GM19025 (cell line): ENCODE measurements at regions not wholly inside any gene's neighbourhood (a gene's known extent, or its start where the extent isn't known, plus 50 kb on each side); places are given as distances from the start of the nearest gene placed in this dataset.

ENCODE experiments used
- ATAC-seq: cut with Tn5 transposase; IDR thresholded peaks from one replicate; pipeline ENCODE4 v1.9.1; 2021; ENCODE audit warnings: mild to moderate bottlenecking, low read depth, moderate library complexity; ENCODE audit not compliant: unreplicated experiment

GRCh38 chr1:163406772-163407171, 85.0 kb downstream of the NUF2 start:
- ATAC-seq = no peak

DNA sequence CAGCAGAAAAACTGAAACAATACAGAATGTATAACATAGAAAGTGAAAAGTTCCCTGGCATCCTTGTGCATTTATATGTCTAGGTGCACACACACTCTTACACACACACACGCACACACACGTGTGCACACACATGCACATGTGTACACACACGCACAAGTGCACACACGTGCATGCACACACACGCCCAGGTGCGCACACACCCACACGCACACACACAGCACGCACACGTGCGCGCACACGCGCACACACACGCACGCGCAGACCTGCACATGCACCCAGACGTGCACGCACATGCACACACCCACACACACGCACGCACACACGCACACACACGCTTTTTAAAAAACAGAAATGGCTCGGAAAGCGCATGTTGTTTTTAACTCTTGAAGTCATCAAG, 86.5 kb downstream of the NUF2 start:
- ATAC-seq = no peak

- no peak for ATAC-seq
Observed at GRCh38 chr1:163410073-163410999, 88.6 kb downstream of the NUF2 start.

DNA sequence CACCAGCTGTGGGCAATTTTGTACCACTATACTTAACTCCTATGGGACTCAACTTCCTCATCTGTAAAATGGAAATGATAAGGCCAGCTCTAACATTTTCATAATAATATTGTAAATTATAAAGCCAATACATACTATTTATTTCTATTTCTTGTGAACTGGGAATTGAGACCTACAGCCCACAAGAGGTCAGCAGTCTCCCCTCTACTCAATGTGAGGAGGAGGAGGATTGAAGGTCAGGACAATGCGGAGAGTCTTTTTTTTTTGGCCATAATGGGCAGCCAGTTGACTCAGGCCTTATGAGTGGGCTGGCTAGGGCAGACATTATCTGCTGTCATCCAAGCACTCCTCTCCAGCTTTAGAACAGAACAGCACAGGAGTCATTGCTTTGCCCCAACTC, 90.5 kb downstream of the NUF2 start:
- no peak for ATAC-seq

GRCh38 chr1:163414778-163415177, 93.0 kb downstream of the NUF2 start:
- ATAC-seq = peak; percentile 90

DNA sequence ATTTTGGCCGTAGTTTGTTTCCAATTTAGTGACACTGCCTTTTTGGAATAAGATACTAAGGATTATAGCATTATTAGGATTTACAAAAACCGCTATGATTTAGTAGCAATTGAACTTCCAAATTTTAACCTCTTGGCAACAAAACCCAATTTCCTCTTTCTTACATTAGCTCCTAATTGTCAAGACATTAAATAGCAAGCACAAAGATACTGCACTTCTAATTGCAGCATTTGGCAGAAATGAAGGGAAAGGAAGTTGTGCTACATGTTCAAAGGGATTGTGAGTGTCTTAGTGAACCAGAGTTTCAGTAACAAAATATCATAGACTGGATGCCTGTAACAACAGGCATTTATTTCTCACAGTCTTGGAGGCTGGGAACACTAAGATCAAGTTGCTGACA, 99.9 kb downstream of the NUF2 start:
- ATAC-seq = no peak

- no peak for ATAC-seq
Observed at GRCh38 chr1:163422738-163423404, 101.1 kb downstream of the NUF2 start.

GRCh38 chr1:163426505-163427251, 104.9 kb downstream of the NUF2 start:
- no peak for ATAC-seq

- no peak for ATAC-seq
Observed at GRCh38 chr1:163427279-163427678, 105.5 kb downstream of the NUF2 start.

DNA sequence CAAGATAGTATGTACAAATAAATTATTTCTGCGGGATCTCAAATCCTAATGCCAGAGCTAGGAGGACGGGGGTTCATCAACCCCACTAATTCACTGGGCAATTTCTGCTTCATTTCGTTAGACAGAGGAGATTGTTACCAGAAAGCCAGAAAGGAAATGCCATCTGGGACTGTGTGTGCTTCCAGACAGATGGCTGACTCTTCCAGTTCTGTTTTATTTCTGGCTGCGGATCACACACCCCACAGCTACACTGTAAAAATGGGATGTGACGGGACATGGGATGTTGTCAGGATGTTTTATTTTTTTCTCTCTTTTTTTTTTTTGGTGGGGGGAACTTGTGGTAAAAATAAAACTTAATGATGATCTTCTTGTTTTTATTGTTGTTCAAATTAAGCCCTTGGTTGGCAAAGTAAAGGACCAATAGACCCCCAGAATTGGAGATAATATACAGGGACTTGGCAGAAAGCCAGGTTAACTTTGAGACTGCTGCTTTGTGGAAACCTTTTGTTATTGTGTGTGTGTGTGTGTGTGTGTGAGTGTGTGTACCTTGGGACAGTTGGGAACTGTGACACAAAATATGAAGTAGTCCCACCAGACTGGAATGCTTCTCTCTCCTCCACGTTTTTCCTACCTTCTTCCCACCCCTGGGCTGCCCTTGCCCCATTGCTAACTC, 114.5 kb downstream of the NUF2 start:
- ATAC-seq = no peak

DNA sequence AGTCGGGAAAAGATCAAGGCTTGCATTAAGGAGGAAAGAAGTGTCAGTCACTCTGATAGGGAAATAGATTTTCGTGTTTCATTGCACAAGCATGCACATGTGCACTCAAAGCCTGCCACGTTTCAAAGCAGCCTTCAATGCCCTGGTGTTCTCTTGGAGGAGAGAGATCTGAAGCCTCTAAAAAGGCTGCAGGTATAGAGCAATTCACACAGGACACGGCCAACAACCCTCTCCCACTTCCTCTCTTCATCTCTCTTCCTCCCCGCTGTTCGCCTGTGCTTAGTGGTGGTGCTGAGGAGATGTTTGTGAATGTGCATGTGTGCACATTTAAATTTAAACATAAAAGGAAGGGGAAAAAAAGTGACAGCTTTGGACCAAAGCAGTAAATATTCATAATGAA, 117.7 kb downstream of the NUF2 start:
- no peak for ATAC-seq

DNA sequence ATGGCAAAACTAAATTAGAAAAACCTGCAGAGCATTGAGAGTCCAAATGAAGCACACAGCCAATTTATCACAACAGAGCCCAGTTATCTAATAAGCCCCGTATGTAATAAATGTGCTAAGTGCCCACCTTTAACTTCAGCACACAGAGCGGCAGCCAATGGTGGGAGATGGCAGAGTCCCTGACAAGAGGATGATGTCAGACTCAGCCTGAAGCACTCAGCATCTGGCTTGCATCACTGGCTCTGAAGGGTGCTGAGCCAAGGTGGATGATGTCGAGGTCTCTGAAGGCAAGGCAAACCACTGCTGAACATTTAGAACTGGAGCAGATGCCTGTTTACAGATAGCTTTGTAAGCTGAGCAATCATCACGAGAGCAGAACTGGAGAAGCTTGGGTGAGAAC, 118.3 kb downstream of the NUF2 start:
- no peak for ATAC-seq

- ATAC-seq = no peak
Observed at GRCh38 chr1:163442231-163442879, 120.6 kb downstream of the NUF2 start.

DNA sequence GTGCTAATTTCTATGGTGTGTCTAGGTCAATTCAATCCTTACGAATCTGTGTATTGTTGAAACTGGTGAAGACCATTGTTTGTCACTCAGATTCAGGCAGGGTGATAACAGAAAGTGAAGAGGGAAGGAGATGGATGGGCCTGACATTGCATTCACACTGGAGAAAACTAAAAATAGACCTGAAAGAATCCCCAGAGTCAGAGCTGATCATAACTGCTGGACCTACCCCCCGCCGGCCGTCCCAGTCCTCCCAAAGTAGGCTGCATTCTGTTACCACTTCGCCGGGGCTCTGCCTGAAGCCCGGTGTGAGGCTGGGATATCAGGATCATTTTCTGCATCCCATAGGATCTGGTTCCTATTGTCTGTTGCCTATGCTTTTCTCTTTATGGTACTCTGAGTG, 121.1 kb downstream of the NUF2 start:
- no peak for ATAC-seq

DNA sequence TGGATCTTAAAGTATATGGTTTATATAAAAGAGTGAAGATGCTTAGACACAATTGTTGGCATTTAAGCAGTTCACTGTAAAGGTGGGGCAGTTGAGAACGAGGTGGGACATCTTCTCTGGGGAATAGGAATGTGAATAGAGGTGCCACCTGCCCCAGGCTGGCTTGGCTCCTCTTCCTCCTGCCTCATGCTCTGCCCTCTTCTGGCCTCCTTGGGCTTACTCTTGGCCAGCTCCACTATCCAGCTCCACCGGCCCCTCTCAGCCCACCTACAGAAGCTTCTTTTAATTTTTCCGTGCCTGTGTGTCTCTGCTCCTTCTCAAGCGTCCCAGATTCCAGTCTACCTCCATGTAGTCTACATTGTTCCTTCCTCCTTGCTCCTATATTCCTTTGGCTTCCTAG, 122.1 kb downstream of the NUF2 start:
- ATAC-seq = no peak

- no peak for ATAC-seq
Observed at GRCh38 chr1:163444665-163445064, 122.9 kb downstream of the NUF2 start.

DNA sequence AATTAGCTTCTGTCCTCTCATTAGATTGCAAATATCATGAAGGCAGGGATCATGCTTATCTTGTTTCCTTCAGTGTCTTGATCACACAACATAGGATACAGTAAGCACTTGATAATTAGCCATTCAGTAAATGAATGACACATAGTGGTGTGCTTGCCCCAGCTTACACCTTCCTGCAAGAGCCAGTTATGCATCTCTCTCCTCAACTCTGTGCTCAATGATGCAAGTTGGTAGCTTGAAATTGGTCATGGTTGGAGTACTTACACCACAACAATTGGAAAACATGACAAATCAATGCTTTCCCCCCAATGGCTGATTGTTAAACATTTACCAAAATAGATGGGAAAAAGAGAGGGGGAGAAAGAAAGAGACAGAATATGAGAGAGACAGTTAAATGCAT, 129.2 kb downstream of the NUF2 start:
- no peak for ATAC-seq

GRCh38 chr1:163459539-163459938, 137.8 kb downstream of the NUF2 start:
- ATAC-seq = no peak

DNA sequence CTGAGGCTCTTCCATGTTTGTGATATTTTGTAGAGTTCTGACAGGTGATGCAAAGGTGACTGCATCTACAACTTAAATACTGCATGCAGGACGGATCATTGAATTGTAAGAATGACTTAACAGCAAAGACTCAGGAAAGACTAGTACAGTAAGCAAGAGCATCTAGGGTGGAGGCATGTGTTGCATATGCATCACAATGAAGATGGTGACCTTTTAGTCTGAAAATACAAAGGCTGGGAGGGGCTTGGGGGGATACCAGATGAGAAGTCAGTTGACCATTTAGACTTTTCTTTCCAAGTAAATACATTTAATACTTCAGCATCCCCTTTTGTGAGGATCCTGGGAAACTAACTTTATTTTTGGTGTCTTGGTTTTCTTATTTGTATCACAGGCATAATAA, 145.5 kb downstream of the NUF2 start:
- ATAC-seq = no peak
